ENCODE measurements at regions not wholly inside any gene's neighbourhood (a gene's known extent, or its start where the extent isn't known, plus 50 kb on each side); places are given as distances from the start of the nearest gene placed in this dataset.

GRCh38 chr20:57896563-57896962, 186.7 kb upstream of the PMEPA1 start:
- TF ChIP-seq CTCF (IDR thresholded peaks at IDR 0.05) (no peak), POLR2AphosphoS5 (IDR thresholded peaks at IDR 0.05) (no peak)
